HL-60/S4 treated with retinoic acid at 250 ng/mL for 4 days and 3 days (cell line): ENCODE measurements at regions not wholly inside any gene's neighbourhood (a gene's known extent, or its start where the extent isn't known, plus 50 kb on each side); places are given as distances from the start of the nearest gene placed in this dataset.

Source experiments
- in situ Hi-C: fragments of 300-500 bp; cut with MboI; formaldehyde crosslinking; loops from 2 replicates; pipeline ENCODE4 v1.7.0; 2022; ENCODE audit warnings: low sequenced_read_pairs

DNA sequence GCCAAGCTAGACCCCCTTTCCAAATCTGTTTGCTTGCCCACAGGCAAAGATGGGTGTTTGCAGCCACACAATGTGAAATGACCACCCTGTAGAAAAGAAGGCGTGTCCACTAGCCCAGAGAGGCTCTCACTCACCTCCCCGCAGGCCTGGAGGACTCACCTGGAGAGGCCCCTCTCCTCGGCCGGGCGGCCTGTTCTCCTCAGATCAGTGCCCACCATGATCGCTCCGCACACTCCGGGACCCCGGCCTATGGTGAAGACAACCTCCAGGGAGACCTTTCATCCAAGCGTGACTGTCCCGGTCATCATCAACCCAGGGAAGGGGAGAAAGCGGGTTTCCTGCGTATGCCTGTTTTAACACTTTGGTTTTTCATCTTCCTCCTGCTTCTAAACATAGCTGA is 328.7 kb upstream of the SALL3 start:
- in situ Hi-C loops, result no loop called here

DNA sequence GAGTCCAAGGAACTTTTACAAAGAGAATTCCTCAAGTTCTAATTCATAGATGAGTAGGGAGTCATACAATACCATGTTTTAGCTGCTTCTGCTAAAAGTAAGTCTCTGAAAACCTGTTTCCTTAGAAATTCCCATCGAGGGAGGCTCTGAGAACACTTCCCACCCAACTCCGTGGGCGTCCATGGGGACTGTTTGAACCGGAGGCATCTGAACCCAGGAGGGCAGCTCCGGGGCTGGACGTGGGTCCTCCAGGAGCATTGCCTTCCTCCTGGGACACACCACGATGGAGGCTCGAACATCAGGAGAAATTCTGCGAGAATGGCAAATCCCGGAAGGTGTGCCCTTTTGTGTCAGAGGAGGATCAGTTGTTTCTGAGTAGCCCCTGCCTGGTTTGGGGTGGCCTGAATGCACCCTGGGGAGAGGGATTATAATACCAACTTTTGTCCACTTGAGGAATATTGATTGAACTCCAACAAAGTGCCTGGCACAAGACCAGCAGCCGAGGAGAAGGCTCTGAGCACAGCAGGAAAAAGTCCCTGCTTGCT is 327.5 kb upstream of the SALL3 start:
- in situ Hi-C loops, result no loop called here

DNA sequence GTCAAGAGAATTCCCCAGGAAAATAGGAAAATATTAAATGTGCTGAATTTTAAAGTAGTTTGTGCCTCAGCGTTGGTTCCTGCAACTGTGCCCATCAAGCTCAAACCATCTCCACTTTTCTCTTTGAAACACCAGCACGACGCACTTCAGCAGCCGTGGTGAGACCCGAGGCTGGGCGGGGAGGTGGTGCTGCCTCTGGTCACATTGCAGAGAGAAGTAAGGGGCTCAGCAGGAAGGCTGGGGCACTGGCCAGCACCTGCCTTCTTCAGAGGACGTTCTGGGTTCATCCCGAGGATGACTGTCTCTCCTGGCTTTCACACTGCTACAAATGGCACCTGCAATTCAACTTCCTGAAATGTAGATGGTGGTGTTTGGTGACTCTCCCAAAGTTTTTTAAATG is 323.7 kb upstream of the SALL3 start:
- in situ Hi-C loops, result no loop called here

DNA sequence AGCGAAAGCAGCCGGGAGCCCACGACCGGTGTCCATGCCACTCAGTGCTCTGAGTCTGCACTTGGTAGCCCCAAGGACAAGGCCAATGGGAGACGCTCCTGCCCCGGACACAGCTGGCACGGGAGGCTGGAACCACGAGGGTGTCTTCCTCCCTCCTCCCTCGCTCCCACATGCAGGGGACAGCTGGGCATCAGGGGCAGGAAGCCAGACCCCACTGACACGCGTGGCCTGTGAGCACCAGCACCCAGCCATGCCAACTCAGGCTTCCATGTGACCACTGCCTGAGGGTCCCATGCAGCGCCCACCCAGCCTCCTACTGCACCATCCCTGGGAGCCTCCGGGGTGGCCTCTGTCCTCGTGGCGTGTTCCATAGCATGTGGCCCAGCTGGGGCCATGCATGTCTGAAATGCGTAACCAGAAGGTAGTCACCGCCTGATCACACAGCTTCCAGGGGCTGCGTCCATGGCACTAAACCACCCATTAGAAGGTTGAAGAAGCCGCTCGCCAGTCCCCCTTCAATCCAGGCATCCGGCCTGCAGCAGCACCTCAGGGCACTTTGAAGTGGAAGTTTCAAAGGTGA is 323.2 kb upstream of the SALL3 start:
- in situ Hi-C loops, result no loop called here

DNA sequence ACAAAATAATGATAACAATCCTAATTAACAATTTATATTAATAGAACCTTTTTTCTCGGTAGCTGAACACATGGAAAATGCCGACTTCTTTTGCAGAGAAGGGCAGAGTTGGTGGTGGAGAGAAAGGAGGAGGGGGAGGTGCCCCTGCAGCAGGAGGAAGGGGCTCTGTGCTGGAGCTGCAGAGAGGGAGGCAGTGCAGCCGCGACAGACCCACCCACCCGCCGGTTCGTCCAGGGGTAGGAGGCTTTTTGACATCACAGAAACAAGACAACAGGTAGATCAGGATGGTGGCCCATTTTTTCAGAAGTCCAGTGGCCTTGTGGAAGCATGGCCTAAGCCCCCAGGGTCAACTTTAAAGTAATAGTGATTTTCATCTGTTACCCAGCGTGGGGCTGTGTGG is 321.1 kb upstream of the SALL3 start:
- in situ Hi-C loops, result no loop called here

DNA sequence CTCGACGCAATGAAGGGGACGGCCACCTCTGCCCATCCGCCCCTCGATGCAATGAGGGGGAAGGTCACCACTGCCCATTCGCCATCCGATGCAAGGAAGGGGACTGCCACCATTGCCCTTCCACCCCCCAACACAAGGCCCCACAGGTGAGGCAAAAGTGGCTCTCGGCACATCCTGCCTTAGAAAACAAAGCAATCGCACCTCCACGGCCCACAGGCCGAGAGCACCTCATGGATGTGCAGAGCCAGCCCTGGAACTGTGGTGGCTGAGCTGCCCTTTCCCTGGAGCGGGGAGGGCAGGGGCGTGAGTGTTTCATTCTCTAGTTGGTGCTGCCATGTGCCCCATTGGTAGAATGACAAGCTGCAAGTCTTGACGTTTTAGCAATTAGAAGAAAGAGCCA is 320.6 kb upstream of the SALL3 start:
- in situ Hi-C loops, result no loop called here

DNA sequence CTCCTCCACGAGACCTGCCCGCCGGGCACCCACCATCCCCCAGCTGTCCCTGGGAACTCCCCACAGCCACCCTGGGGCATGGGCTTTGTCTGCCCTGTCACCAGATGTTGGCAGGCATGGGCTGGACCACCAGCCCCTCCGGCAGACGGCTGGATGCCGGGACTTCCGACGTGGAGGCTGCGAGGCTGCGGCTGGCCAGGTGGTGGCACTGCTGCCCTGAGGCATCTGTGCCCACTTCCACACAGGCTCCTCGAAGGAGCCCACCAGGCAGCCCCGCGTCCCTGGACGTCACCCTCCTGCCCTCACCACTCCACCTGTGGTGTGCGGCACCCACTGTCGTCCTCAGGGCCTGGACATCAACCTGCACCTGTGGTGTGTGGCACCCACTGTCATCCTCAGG is 319.9 kb upstream of the SALL3 start:
- in situ Hi-C loops, result no loop called here

DNA sequence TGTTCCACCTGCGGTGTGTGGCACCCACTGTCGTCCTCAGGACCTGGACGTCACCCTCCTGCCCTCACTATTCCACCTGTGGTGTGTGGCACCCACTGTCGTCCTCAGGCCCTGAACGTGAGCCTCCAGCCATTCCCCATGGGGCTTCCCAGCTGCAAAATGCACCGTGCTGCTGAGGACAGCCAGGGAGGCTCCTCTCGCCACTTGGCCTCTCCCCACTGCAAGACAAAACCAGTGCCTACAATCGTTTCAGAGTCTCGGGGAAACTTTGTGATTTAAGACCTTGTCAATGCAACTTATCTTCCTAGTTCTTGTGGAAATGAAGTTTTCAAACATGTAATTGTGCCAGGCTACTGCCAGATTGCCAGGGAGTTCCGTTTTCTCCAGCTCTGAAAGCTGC is 319.3 kb upstream of the SALL3 start:
- in situ Hi-C loops, result no loop called here

DNA sequence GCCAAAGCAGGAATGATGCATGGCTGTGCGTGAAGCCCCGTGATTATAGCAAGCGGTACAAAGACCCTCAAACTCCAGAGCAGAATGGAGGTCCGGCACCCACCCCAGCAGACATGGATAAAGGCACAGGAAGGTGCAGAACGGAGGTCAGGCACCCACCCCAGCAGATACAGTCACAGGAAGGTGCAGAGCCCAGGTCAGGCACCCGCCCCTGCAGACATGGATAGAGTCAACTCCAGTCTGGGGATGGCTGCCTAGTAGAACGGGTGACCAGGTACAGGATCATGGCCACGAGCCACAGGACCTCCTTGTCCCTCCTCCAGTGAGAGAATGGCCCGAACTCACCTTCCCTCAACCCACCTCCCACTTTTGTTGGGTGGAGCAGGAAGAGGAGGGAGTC is 318.3 kb upstream of the SALL3 start:
- in situ Hi-C loops, result no loop called here

DNA sequence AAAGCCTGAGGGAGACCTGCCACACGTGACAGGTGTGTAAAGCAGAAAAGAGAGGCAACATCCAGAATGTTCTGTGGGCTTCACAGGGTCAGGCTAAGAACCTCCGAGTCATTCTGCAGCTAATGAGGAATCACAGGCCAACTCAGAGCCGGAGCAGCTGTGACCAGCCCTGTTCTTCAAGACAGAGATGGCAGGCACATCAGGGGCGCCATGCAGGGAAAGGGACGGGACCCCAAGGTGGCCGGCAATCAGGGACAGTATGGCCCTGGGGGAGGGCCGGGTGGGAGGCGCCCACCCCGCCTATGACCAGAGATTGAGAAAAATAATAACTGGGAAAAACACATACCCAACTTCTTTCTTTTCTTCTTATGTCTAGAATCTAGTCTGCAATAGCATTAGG is 316.7 kb upstream of the SALL3 start:
- in situ Hi-C loops, result no loop called here

DNA sequence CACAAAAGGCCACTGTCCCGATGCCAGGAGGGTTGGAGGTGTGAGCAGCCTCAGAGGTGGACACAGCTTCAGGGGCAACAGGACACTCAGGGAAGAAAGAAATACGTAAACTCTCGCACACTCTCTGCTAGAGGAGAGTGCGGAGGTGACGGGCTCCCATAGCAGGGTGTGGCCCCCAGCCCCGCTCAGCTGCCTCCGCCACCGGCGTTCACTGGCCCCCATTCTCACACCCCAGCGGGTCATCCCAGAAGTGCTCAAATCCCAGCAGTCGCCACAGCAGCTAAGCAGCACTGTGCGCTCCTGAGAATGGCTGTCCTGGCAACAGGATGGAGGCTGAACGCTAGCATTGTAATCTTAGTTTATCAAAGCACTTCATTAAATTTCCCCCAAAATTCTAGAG is 315.6 kb upstream of the SALL3 start:
- in situ Hi-C loops, result no loop called here

DNA sequence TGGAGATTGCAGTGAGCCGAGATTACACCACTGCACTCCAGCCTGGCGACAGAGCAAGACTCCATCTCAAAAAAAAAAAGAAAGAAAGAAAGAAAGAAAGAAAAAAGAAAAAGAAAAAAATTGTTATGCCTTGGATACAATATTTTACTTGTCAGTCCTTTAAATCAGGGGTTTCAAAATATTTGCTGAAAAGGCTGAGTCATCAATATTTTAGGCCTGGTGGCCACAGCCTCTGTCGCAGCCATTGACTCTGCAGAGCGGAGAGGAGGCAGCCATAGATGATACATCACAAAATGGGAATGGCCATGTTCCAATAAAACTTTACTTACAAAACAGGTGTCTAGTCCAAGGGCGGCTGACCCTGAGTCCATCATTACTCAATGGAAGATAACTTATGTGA is 314.8 kb upstream of the SALL3 start:
- in situ Hi-C loops, result no loop called here

DNA sequence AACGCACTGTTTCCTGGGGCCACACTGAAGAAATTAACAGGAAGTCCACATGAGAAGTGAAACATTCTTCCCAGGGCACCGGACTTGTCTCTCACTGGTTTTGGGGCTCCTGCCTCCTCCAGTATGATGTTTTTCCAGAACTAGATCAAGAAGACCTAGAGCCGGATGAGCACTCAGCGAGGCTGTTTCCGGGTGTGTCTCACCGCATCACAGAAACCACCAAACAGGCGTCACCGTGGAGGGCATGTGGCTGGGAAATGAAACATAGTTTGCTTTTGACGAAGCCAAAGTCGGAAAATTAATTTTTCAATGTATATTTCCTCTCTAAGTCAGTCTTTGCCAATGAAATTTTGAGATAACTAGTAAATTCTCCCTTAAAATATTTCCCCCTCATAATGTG is 314.0 kb upstream of the SALL3 start:
- in situ Hi-C loops, result no loop called here

DNA sequence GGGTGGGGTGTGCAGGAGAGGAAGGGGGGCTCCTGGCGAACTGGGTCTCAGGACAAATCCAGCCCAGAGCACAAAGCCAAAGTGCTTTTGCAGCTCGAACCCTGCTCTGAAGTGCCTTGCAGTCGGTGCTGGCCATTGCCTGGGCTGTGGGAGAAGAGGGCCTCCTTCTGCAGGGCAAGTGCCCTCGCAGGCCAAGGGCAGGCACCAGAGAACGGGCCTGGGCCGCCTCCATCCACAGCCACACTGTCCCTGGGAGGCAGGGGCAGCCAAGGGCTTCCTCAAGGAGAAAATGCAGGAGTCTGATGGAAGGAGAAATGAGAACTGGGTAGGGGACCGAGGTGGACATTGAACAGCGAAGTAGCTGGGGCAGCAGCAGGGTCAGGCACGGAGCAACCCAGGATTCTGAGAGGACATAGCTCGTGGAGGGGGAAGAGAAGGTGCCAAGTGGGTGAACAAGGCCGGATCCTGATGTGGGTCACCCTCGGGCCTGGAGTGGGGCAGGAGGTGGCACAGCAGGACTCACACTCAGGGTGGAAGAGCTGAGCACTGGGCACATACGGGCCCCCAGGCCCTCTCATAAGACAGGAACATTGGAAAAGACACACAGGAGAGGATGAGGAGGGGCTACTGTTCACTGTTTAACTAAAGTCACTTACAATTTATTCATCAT is 312.8 kb upstream of the SALL3 start:
- in situ Hi-C loops, result no loop called here

DNA sequence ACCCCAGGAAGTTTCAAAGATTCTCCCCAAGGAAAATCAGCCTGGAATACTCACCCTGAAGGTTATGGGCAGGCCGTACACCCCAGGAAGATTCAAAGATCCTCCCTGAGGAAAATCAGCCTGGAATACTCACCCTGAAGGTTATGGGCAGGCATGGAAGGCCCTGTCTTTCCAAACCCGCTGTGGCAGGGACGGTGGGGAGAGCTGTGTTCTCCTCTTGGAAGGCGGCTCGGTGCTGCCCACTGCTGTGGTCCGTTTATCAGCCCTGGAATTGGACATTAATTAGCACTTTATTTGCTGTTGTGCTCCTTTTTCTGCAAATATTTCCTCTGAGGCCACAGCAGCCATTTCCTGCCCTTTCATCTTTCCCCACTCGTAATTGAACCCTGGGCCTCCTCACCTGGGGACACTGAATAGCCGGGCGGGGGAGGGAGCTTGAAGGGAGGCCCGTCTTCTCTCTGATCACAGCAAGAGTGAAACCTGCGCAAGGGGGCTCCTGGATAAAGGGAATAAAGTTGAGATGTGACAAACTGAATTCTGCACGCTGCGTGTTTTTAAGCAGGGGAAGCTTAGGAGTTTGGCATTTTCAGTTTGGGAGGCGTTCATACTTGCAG is 308.7 kb upstream of the SALL3 start:
- in situ Hi-C loops, result no loop called here

DNA sequence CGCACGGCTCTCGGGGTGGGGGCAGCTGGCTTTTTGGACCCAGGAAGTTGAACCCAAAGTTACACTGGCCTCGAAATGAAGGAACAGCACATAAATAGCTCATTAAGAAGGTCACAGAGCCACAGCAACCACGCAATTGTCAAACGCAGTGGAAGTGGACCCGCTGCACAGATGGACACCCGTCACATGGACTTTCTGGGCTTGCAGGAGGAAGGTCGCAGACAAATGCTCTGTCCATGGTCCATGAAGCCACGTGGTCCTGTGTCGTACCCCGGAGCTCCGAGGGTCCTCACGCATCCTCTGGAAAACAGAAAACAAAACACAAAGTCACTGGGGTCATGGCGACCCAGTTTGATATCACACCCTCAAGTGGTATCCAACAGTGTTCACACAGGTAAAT is 308.1 kb upstream of the SALL3 start:
- in situ Hi-C loops, result no loop called here

DNA sequence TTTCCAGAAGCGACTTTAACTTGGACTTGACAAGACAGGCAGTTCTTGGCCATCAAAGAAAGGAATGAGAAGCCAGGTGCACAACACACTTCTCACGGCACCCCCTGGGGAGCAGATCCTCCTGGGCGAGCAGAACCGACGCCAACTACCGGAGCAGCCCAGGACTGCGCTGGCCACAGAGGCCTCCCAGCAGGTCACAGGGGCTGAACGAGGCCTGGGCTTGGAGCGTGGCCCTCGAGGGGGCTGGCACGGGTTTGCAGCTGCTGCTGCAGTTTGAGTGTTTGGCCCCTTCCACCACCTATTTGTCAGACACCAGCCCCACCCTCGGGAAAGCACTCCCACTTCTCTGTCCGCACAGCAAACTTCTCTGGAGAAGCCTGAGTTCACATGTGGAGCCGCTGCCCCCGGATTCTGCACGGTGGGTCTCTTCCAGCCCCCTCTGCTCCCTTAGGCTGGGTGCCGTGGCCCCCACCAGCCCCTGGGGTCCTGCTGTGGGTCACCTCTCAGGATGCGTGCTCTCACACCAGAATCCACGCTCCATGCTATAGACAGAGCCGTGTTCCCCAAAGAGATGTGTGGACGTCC is 306.7 kb upstream of the SALL3 start:
- in situ Hi-C loops, result no loop called here

DNA sequence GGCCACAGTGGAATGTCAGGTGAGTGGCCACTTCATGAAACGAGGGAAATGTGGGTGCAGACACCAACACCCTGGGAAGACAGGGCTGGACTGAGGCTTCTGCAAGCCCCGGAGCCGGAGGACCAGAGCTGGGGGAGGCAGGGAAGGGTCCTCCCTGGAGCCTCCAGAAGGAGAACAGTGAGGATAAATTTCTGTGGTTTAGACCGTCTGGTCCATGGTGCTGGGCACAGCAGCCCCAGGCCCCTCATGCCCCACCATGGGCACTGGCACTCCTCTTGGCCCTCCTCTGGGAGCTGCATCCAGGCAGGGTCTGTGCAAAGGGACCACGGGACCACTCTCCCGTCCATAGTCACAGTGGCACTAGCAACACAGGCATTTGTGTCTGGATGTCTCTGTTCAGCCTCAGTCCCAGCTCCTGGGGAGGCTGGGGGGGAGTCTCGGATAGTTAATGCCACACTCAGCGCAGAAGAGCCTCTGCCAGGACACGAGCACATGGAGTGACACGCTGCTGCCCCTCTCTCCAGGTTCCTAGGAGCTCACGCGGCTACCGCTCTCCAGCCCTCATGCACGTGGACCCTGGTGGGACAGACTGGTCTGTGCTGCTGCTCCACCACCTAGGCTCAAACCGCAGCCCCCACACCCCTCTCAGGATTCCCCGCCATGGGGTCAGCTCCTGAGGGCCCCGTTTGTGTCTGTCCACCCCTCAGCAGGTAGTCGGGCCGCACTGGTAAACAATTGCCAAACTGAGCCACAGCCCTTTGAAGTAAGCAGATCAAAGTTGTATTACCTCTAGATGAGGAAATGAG is 305.9 kb upstream of the SALL3 start:
- in situ Hi-C loops, result no loop called here

DNA sequence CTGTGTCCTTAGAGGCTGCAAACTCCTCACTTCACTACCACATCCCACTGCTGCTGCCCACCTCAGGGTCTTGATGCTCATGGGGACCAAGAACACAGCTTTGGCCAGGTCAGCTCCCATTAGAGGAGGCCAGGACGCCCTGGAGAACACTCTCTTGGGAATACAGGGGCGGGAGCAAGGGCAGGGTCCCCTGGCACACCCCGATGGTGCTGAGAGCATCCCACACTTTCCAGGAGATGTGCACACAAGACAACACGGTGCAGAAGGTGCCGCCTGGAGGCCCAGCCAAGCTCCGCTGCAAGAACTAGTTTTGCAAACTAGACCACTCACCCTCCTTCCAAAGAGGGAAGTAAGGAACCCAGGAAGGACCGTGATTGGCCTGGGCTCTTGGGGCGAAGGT is 304.4 kb upstream of the SALL3 start:
- in situ Hi-C loops, result no loop called here

DNA sequence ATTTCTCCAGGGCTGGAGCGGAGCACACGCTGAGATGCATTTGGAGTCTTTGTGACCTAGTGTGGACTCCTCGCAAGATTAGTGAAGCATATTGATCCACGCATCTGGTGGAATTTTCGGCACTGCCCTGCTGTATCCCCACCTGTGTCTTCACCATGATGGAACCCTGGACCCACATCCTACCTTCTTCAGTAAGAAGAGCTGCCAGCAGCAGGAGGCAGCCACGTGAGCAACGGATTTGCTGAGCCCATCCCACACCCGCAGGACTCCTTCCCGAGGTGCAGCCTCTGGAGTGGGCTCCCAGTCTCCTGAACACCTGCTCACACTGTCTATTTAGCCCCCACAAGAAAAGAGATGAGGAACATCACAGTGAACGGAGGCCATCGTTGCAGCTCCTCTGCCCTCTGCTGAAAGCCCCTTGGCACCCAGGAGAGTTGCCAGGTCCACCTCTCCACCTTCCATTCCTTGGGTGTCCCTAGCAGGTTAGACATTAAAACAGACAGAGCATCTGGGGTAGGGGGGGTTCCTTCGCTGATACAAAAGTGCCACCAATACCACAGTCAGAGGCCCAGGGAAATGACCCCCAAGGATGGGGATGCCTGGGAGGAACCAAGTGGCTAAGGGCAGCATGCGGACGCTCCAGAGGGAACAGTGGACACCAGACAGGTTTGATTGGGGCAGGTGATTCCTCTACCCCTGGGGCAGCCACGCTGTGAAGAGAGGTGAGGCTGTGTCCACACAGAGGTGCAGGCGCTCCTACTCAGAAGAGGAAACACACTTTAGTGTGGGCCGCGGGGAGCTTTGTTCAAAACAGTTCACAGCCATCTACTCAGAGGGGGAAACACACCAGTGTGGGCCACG is 302.8 kb upstream of the SALL3 start:
- in situ Hi-C loops, result no loop called here
